ENCODE measurements at regions not wholly inside any gene's neighbourhood (a gene's known extent, or its start where the extent isn't known, plus 50 kb on each side); places are given as distances from the start of the nearest gene placed in this dataset.

- DNase-seq: no peak
- H3K27ac Mint-ChIP-seq: no peak overlapping the region
- no peak overlapping the region for H3K4me3 Mint-ChIP-seq
- H3K27me3 Mint-ChIP-seq: no peaks in the 10 kb centered on the region
- no peak for ATAC-seq
- H3K9me3 Mint-ChIP-seq: peaks cover 5 to 7% of the 10 kb centered on the region in 2 donors
- no peaks in the 10 kb centered on the region for H3K4me1 Mint-ChIP-seq
Observed at GRCh38 chr15:37229855-37230619, 129.7 kb upstream of the MEIS2 start.

GRCh38 chr15:37245358-37245757, 145.0 kb upstream of the MEIS2 start:
- DNase-seq: no peak
- Mint-ChIP-seq H3K27me3 (peaks cover 8% of the 10 kb centered on the region), H3K4me1 (no peaks in the 10 kb centered on the region), H3K9me3 (no peaks in the 10 kb centered on the region), H3K4me3 (no peak overlapping the region), H3K27ac (no peak overlapping the region)
- ATAC-seq: no peak

GRCh38 chr15:37246065-37246464, 145.7 kb upstream of the MEIS2 start:
- no peak overlapping the region for H3K4me3 Mint-ChIP-seq
- H3K4me1 Mint-ChIP-seq: no peaks in the 10 kb centered on the region
- H3K27me3 Mint-ChIP-seq: peaks cover 8% of the 10 kb centered on the region

GRCh38 chr15:37246856-37247255, 146.5 kb upstream of the MEIS2 start:
- H3K9me3 Mint-ChIP-seq: no peaks in the 10 kb centered on the region
- DNase-seq (no peak), ATAC-seq (no peak)
- H3K4me3 Mint-ChIP-seq: no peak overlapping the region
- no peaks in the 10 kb centered on the region for H3K4me1 Mint-ChIP-seq
- no peak overlapping the region for H3K27ac Mint-ChIP-seq
- H3K27me3 Mint-ChIP-seq: peaks cover 8% of the 10 kb centered on the region

More at GRCh38 chr15:37246065-37246464, 145.7 kb upstream of the MEIS2 start:
- no peak for ATAC-seq
- Mint-ChIP-seq H3K9me3 (no peaks in the 10 kb centered on the region), H3K27ac (no peak overlapping the region)
- no peak for DNase-seq

GRCh38 chr15:37249249-37249648, 148.9 kb upstream of the MEIS2 start:
- ATAC-seq: no peak
- no peaks in the 10 kb centered on the region for H3K9me3 Mint-ChIP-seq
- H3K27ac Mint-ChIP-seq: no peak overlapping the region

GRCh38 chr15:37252530-37252929, 152.2 kb upstream of the MEIS2 start:
- Mint-ChIP-seq H3K9me3 (no peaks in the 10 kb centered on the region), H3K27ac (no peak overlapping the region), H3K4me1 (no peaks in the 10 kb centered on the region), H3K4me3 (no peak overlapping the region), H3K27me3 (peaks cover 8% of the 10 kb centered on the region)
- ATAC-seq (no peak), DNase-seq (no peak)

More at GRCh38 chr15:37249249-37249648, 148.9 kb upstream of the MEIS2 start:
- Mint-ChIP-seq H3K4me3 (no peak overlapping the region), H3K4me1 (no peaks in the 10 kb centered on the region), H3K27me3 (peaks cover 8% of the 10 kb centered on the region)
- DNase-seq: no peak

- Mint-ChIP-seq H3K4me1 (no peaks in the 10 kb centered on the region), H3K4me3 (no peak overlapping the region), H3K27ac (no peak overlapping the region), H3K9me3 (no peaks in the 10 kb centered on the region), H3K27me3 (peaks cover 6% of the 10 kb centered on the region)
- ATAC-seq: no peak
- DNase-seq: no peak
Observed at GRCh38 chr15:37253877-37254276, 153.5 kb upstream of the MEIS2 start.

- ATAC-seq: no peak
- H3K27ac Mint-ChIP-seq: no peak overlapping the region
- no peak for DNase-seq
- no peaks in the 10 kb centered on the region for H3K4me1 Mint-ChIP-seq
- H3K9me3 Mint-ChIP-seq: peaks cover 0 to 7% of the 10 kb centered on the region in 2 donors
- H3K27me3 Mint-ChIP-seq: no peaks in the 10 kb centered on the region
- no peak overlapping the region for H3K4me3 Mint-ChIP-seq
Observed at GRCh38 chr15:37260255-37260654, 159.9 kb upstream of the MEIS2 start.

GRCh38 chr15:37261685-37262084, 161.3 kb upstream of the MEIS2 start:
- DNase-seq: no peak
- Mint-ChIP-seq H3K27ac (no peak overlapping the region), H3K9me3 (peaks cover 0 to 7% of the 10 kb centered on the region in 2 donors), H3K4me3 (no peak overlapping the region), H3K4me1 (no peaks in the 10 kb centered on the region), H3K27me3 (no peaks in the 10 kb centered on the region)
- no peak for ATAC-seq

- no peaks in the 10 kb centered on the region for H3K4me1 Mint-ChIP-seq
- no peaks in the 10 kb centered on the region for H3K27me3 Mint-ChIP-seq
- DNase-seq (no peak), ATAC-seq (no peak)
- peaks cover 0 to 7% of the 10 kb centered on the region in 2 donors for H3K9me3 Mint-ChIP-seq
- H3K27ac Mint-ChIP-seq: no peak overlapping the region
- no peak overlapping the region for H3K4me3 Mint-ChIP-seq
Observed at GRCh38 chr15:37262922-37263608, 162.7 kb upstream of the MEIS2 start.

- Mint-ChIP-seq H3K27me3 (no peaks in the 10 kb centered on the region), H3K9me3 (no peaks in the 10 kb centered on the region), H3K27ac (no peak overlapping the region), H3K4me1 (no peaks in the 10 kb centered on the region), H3K4me3 (no peak overlapping the region)
- ATAC-seq (no peak), DNase-seq (no peak)
Observed at GRCh38 chr15:37289109-37289765, 188.9 kb upstream of the MEIS2 start.

GRCh38 chr15:37291920-37292319, 191.6 kb upstream of the MEIS2 start:
- DNase-seq (no peak), ATAC-seq (no peak)
- no peak overlapping the region for H3K27ac Mint-ChIP-seq
- H3K4me1 Mint-ChIP-seq: no peaks in the 10 kb centered on the region
- no peaks in the 10 kb centered on the region for H3K27me3 Mint-ChIP-seq
- no peak overlapping the region for H3K4me3 Mint-ChIP-seq
- no peaks in the 10 kb centered on the region for H3K9me3 Mint-ChIP-seq

GRCh38 chr15:37298271-37298670, 197.9 kb upstream of the MEIS2 start:
- Mint-ChIP-seq H3K27me3 (no peaks in the 10 kb centered on the region), H3K4me3 (no peak overlapping the region), H3K4me1 (no peaks in the 10 kb centered on the region), H3K9me3 (no peaks in the 10 kb centered on the region), H3K27ac (no peak overlapping the region)
- ATAC-seq: no peak
- DNase-seq: no peak

- Mint-ChIP-seq H3K4me1 (no peaks in the 10 kb centered on the region), H3K27ac (no peak overlapping the region), H3K4me3 (no peak overlapping the region), H3K27me3 (no peaks in the 10 kb centered on the region), H3K9me3 (peaks cover 5 to 8% of the 10 kb centered on the region in 2 donors)
- DNase-seq: no peak
- no peak for ATAC-seq
Observed at GRCh38 chr15:37339437-37339836, 239.1 kb upstream of the MEIS2 start.

- Mint-ChIP-seq H3K9me3 (peaks cover 5 to 8% of the 10 kb centered on the region in 2 donors), H3K4me1 (no peaks in the 10 kb centered on the region), H3K27me3 (no peaks in the 10 kb centered on the region), H3K27ac (no peak overlapping the region), H3K4me3 (no peak overlapping the region)
- ATAC-seq (no peak), DNase-seq (no peak)
Observed at GRCh38 chr15:37339856-37340255, 239.5 kb upstream of the MEIS2 start.

- H3K27me3 Mint-ChIP-seq: no peaks in the 10 kb centered on the region
- no peak overlapping the region for H3K27ac Mint-ChIP-seq
- ATAC-seq (no peak), DNase-seq (no peak)
- no peak overlapping the region for H3K4me3 Mint-ChIP-seq
- H3K4me1 Mint-ChIP-seq: no peaks in the 10 kb centered on the region
- H3K9me3 Mint-ChIP-seq: peaks cover 2 to 3% of the 10 kb centered on the region in 2 donors
Observed at GRCh38 chr15:37340438-37340837, 240.1 kb upstream of the MEIS2 start.

Data from stimulated activated naive CD8-positive, alpha-beta T cell treated with anti-CD3 and anti-CD28 coated beads, Interleukin-15, amount 100 ng/mL, for 72 hours (primary cell).